Neutrophil (primary cell): ENCODE measurements at regions not wholly inside any gene's neighbourhood (a gene's known extent, or its start where the extent isn't known, plus 50 kb on each side); places are given as distances from the start of the nearest gene placed in this dataset.

Source experiments
- H3K27ac ChIP-seq: fragments of 200-600 bp; sonication (generic); 2 replicates; pipeline ENCODE4 v1.5.1; 2016; ENCODE audit warnings: mild to moderate bottlenecking, moderate library complexity
- H3K27me3 ChIP-seq: fragments of 200-600 bp; sonication (generic); 2 replicates; pipeline ENCODE4 v1.6.0; 2016; ENCODE audit warnings: mild to moderate bottlenecking
- H3K36me3 ChIP-seq: fragments of 200-600 bp; sonication (generic); 2 replicates; pipeline ENCODE4 v1.5.1; 2017
- H3K4me1 ChIP-seq, 2 experiments: fragments of 200-600 bp in 1 of 2; sonication (generic) in 1 of 2; 1 replicate in 1 of 2; 2 replicates in 1 of 2; pipeline versions ENCODE4 v1.5.1 to v1.6.1; 2013 to 2016; ENCODE audit warnings: low read depth in 1 of 2, low read length in 1 of 2, mild to moderate bottlenecking in 1 of 2, moderate library complexity in 1 of 2; ENCODE audit not compliant: control insufficient read depth in 1 of 2, insufficient read depth in 1 of 2
- H3K4me3 ChIP-seq, 2 experiments: fragments of 200-600 bp in 1 of 2; sonication (generic) in 1 of 2; 1 replicate in 1 of 2; 2 replicates in 1 of 2; pipeline ENCODE4 v1.5.1; 2013 to 2016; ENCODE audit warnings: low read depth in 1 of 2, low read length in 1 of 2, mild to moderate bottlenecking in 1 of 2, moderate library complexity in 1 of 2
- H3K9me3 ChIP-seq: fragments of 200-600 bp; sonication (generic); 2 replicates; pipeline ENCODE4 v1.5.1; 2016
- TF ChIP-seq, protein P1 (sequence below): fragments of 200-600 bp; sonication (generic); IDR thresholded peaks from 2 replicates; pipeline ENCODE4 v1.5.1; 2016; ENCODE audit warnings: antibody characterized with exemption

DNA sequence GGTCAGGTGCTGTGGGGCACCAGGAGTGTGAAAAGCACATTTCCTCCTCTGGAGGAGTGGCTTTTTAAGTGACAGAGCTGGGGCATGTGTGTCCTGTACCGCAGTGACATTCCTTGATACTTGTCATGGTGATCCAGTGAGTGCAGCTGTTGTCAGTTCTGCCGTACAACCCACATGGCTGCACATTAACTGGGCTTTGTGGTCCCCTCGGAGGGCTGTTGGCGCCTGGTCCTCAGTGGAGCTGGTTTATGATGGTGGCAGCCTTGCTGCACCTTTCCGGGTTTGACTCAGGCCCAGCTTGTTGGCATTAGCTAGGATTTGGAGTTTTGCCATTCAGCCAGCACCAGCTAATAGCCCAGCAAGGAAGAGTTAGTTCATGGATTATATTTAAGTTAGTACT lies 77.0 kb downstream of the SLC25A47 start:
- Histone ChIP-seq H3K9me3 (no peaks in the 10 kb centered on the region), H3K4me3 (no peak overlapping the region), H3K4me1 (peaks cover 54 to 56% of the 10 kb centered on the region in 2 experiments), H3K36me3 (no peaks in the 10 kb centered on the region), H3K27me3 (no peaks in the 10 kb centered on the region), H3K27ac (peak overlapping the region; percentile 78)
- TF ChIP-seq, protein P1, sequence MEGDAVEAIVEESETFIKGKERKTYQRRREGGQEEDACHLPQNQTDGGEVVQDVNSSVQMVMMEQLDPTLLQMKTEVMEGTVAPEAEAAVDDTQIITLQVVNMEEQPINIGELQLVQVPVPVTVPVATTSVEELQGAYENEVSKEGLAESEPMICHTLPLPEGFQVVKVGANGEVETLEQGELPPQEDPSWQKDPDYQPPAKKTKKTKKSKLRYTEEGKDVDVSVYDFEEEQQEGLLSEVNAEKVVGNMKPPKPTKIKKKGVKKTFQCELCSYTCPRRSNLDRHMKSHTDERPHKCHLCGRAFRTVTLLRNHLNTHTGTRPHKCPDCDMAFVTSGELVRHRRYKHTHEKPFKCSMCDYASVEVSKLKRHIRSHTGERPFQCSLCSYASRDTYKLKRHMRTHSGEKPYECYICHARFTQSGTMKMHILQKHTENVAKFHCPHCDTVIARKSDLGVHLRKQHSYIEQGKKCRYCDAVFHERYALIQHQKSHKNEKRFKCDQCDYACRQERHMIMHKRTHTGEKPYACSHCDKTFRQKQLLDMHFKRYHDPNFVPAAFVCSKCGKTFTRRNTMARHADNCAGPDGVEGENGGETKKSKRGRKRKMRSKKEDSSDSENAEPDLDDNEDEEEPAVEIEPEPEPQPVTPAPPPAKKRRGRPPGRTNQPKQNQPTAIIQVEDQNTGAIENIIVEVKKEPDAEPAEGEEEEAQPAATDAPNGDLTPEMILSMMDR, result no peak

- Histone ChIP-seq H3K36me3 (no peaks in the 10 kb centered on the region), H3K9me3 (no peaks in the 10 kb centered on the region), H3K4me3 (no peak overlapping the region), H3K4me1 (peaks cover 61 to 66% of the 10 kb centered on the region in 2 experiments), H3K27me3 (no peaks in the 10 kb centered on the region), H3K27ac (peak overlapping the region; percentile 78)
- TF ChIP-seq, protein P1, result no peak
Measured at GRCh38 chr14:100401031-100401692, 78.0 kb downstream of the SLC25A47 start.

- no peaks in the 10 kb centered on the region for H3K36me3 ChIP-seq
- H3K27me3 ChIP-seq, result no peaks in the 10 kb centered on the region
- H3K4me3 ChIP-seq, result no peak overlapping the region
- TF ChIP-seq, protein P1, result no peak
- H3K4me1 ChIP-seq, result peaks cover 68 to 73% of the 10 kb centered on the region in 2 experiments
- peak overlapping the region; percentile 78 for H3K27ac ChIP-seq
- no peaks in the 10 kb centered on the region for H3K9me3 ChIP-seq
Measured at GRCh38 chr14:100401792-100402191, 78.7 kb downstream of the SLC25A47 start.

DNA sequence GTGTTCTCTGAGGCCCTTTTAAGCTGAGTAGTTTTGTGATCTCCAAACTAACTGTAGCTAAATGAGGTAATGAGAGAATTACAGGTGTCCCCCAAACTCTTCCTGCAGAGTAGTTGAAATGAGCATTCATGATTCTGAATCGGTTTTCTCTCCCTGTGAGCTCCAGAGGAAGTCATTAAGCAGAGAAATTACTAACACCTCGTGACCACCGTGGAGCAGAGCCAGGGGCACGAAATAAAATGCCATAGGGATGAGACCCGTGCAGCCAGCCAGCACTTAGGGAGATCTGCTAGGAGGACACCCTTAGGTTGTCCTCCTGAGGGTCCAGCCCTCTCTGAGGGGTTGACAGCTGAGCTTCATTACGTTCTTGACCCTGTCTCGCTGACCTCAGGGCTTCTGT lies 79.5 kb downstream of the SLC25A47 start:
- Histone ChIP-seq H3K36me3 (no peaks in the 10 kb centered on the region), H3K4me3 (no peak overlapping the region), H3K9me3 (no peaks in the 10 kb centered on the region), H3K27me3 (no peaks in the 10 kb centered on the region), H3K4me1 (peaks cover 76 to 81% of the 10 kb centered on the region in 2 experiments), H3K27ac (peak overlapping the region; percentile 78)
- TF ChIP-seq, protein P1, result no peak

DNA sequence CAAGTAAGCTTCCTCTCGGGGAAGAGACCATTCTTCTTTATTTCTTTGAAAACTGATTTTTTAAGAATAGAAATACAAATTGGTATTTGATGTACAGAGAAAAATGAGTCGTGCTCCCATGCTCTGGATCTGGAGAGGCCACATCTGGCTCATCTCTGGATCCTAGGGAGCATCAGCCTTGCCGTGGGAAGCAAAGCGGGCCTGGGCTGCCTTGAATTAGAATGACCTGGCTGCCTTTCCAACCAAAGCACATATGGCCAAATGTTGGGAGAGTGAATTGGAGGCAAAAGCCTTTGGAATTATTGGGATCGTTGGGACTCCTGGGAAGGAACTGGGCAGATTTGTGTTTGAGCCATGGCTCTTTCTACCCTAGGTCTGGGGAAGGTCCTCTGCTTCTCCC lies 80.0 kb downstream of the SLC25A47 start:
- no peaks in the 10 kb centered on the region for H3K36me3 ChIP-seq
- H3K27me3 ChIP-seq, result no peaks in the 10 kb centered on the region
- H3K4me3 ChIP-seq, result no peak overlapping the region
- H3K9me3 ChIP-seq, result no peaks in the 10 kb centered on the region
- TF ChIP-seq, protein P1, result no peak
- H3K4me1 ChIP-seq, result peaks cover 74 to 84% of the 10 kb centered on the region in 2 experiments
- peak overlapping the region; percentile 78 for H3K27ac ChIP-seq
